ENCODE measurements at regions not wholly inside any gene's neighbourhood (a gene's known extent, or its start where the extent isn't known, plus 50 kb on each side); places are given as distances from the start of the nearest gene placed in this dataset.

DNA sequence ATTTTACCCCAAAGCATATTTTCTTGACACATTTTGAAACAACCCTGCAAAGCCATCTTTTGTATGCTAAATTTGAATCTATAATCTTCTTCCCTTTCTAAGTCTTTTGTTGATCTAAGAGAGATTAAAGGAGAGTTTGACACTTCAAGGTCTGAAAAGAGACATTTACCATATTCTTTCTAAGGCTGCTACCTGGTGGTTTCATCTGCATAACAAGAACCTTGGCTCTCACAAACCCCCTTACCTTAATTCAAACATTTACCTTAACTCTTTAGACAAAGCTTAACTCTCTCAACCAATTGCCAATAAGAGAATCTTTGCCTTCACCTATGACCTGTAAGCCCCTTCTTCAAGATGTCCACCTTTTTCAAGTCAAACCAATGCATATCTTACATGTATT is 1143.6 kb downstream of the CDH11 start:
- no peaks in the 10 kb centered on the region for H3K79me2 ChIP-seq
- no peaks in the 10 kb centered on the region for H3K36me3 ChIP-seq (replicated peaks; ENCODE audit: insufficient read depth, low read depth)
- H3K4me3 ChIP-seq: no peak overlapping the region
- no peak overlapping the region for H3K27ac ChIP-seq
- no peaks in the 10 kb centered on the region for H3K9me2 ChIP-seq (replicated peaks; ENCODE audit: insufficient read depth)
- no peaks in the 10 kb centered on the region for H3K4me1 ChIP-seq (ENCODE audit: insufficient read depth)
- TF ChIP-seq EZH2phosphoT487 (IDR thresholded peaks at IDR 0.05; ENCODE audit: low read depth, severe bottlenecking, unreplicated experiment) (no peak), EZH2 (IDR thresholded peaks at IDR 0.05; ENCODE audit: borderline replicate concordance) (no peak), CTCF (IDR thresholded peaks at IDR 0.05; ENCODE audit: poor library complexity) (no peak)
- no peak overlapping the region for H3K4me2 ChIP-seq
- no peaks in the 10 kb centered on the region for H4K20me1 ChIP-seq (ENCODE audit: insufficient read depth, poor library complexity, severe bottlenecking)
- DNase-seq (ENCODE audit: low spot score): no peak
- no peaks in the 10 kb centered on the region for H3K27me3 ChIP-seq
- no peaks in the 10 kb centered on the region for H3K9me3 ChIP-seq (ENCODE audit: low read depth)
- no peak overlapping the region for H2AFZ ChIP-seq

DNA sequence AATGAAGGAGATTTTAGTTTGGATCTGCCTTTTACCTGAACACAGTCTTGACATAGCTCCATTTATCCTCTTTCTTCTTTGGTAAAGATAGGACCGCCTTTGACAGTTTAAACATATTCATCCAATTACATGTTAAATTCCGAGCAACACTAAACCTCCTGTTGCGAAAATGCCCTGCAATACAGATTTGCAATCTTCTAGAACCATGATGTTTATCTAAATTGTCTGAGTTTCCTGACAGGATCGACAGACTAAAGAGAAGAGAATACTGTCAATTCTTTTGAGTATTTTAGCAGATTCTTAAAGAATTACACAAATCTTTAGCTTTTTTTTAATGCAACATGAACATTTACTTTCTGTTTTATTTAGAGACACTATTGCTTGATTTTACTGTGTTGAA is 1145.5 kb downstream of the CDH11 start:
- Histone ChIP-seq H2AFZ (no peak overlapping the region), H3K4me3 (no peak overlapping the region), H3K4me2 (no peak overlapping the region), H4K20me1 (ENCODE audit: insufficient read depth, poor library complexity, severe bottlenecking) (no peaks in the 10 kb centered on the region), H3K27ac (no peak overlapping the region), H3K9me2 (replicated peaks; ENCODE audit: insufficient read depth) (no peaks in the 10 kb centered on the region), H3K27me3 (no peaks in the 10 kb centered on the region), H3K79me2 (no peaks in the 10 kb centered on the region), H3K9me3 (ENCODE audit: low read depth) (no peaks in the 10 kb centered on the region), H3K4me1 (ENCODE audit: insufficient read depth) (no peaks in the 10 kb centered on the region), H3K36me3 (replicated peaks; ENCODE audit: insufficient read depth, low read depth) (no peaks in the 10 kb centered on the region)
- WGBS (ENCODE audit: low lambda C conversion rate, missing lambda C conversion rate): 68% methylated on average over 4 of the region's 4 CpGs
- DNase-seq (ENCODE audit: low spot score): no peak
- TF ChIP-seq EZH2phosphoT487 (IDR thresholded peaks at IDR 0.05; ENCODE audit: low read depth, severe bottlenecking, unreplicated experiment) (no peak), EZH2 (IDR thresholded peaks at IDR 0.05; ENCODE audit: borderline replicate concordance) (no peak), CTCF (IDR thresholded peaks at IDR 0.05; ENCODE audit: poor library complexity) (no peak)

DNA sequence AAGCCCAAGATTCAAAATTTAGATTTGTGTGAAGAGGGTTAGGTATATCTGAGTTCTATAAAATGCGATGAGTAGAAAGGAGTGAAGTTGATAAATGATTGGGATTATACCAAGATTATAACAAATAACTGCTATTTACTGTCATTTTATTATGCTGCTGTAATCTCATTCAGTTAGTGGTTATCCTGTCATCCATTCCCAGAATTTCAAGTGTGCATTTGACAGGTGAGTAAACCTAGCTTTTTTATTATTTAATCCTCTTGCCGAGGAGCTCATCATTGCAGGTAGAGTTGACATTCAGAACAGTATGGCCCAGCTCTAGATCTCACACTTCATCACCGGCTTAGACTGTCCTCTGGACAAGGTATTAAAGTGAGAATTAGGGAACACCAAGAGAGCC is 1146.2 kb downstream of the CDH11 start:
- Histone ChIP-seq H3K79me2 (no peaks in the 10 kb centered on the region), H3K36me3 (replicated peaks; ENCODE audit: insufficient read depth, low read depth) (no peaks in the 10 kb centered on the region), H4K20me1 (ENCODE audit: insufficient read depth, poor library complexity, severe bottlenecking) (no peaks in the 10 kb centered on the region), H3K9me2 (replicated peaks; ENCODE audit: insufficient read depth) (no peaks in the 10 kb centered on the region), H3K4me1 (ENCODE audit: insufficient read depth) (no peaks in the 10 kb centered on the region), H3K4me2 (no peak overlapping the region), H3K4me3 (no peak overlapping the region), H3K27ac (no peak overlapping the region), H3K9me3 (ENCODE audit: low read depth) (no peaks in the 10 kb centered on the region), H2AFZ (no peak overlapping the region), H3K27me3 (no peaks in the 10 kb centered on the region)
- DNase-seq (ENCODE audit: low spot score): no peak
- WGBS (ENCODE audit: low lambda C conversion rate, missing lambda C conversion rate): 92% methylated on average over 3 of the region's 3 CpGs
- TF ChIP-seq CTCF (IDR thresholded peaks at IDR 0.05; ENCODE audit: poor library complexity): no peak
- no peak for TF ChIP-seq EZH2 (IDR thresholded peaks at IDR 0.05; ENCODE audit: borderline replicate concordance)
- TF ChIP-seq EZH2phosphoT487 (IDR thresholded peaks at IDR 0.05; ENCODE audit: low read depth, severe bottlenecking, unreplicated experiment): no peak

- Histone ChIP-seq H3K4me2 (no peak overlapping the region), H4K20me1 (ENCODE audit: insufficient read depth, poor library complexity, severe bottlenecking) (no peaks in the 10 kb centered on the region), H3K4me1 (ENCODE audit: insufficient read depth) (no peaks in the 10 kb centered on the region), H3K27me3 (no peaks in the 10 kb centered on the region), H3K79me2 (no peaks in the 10 kb centered on the region), H3K27ac (no peak overlapping the region), H3K9me2 (replicated peaks; ENCODE audit: insufficient read depth) (no peaks in the 10 kb centered on the region), H2AFZ (no peak overlapping the region), H3K4me3 (no peak overlapping the region), H3K9me3 (ENCODE audit: low read depth) (no peaks in the 10 kb centered on the region), H3K36me3 (replicated peaks; ENCODE audit: insufficient read depth, low read depth) (no peaks in the 10 kb centered on the region)
- no peak for TF ChIP-seq EZH2 (IDR thresholded peaks at IDR 0.05; ENCODE audit: borderline replicate concordance)
- TF ChIP-seq EZH2phosphoT487 (IDR thresholded peaks at IDR 0.05; ENCODE audit: low read depth, severe bottlenecking, unreplicated experiment): no peak
- no peak for TF ChIP-seq CTCF (IDR thresholded peaks at IDR 0.05; ENCODE audit: poor library complexity)
- DNase-seq (ENCODE audit: low spot score): no peak
- 42% methylated on average over 1 of the region's 1 CpG for WGBS (ENCODE audit: low lambda C conversion rate, missing lambda C conversion rate)
Measured at GRCh38 chr16:63967966-63968365, 1153.9 kb downstream of the CDH11 start.
